K562 (cell line): ENCODE measurements at regions not wholly inside any gene's neighbourhood (a gene's known extent, or its start where the extent isn't known, plus 50 kb on each side); places are given as distances from the start of the nearest gene placed in this dataset.

Source experiments
- ATAC-seq: fragments of 200-7000 bp; cut with Tn5 transposase; 3 replicates; pipeline ENCODE4 v1.9.1; 2020; ENCODE audit warnings: moderate library complexity
- BruUV-seq: library from RNA; stranded (reverse); fragments of 400-500 nt; replicated peaks from 2 replicates; lab custom pipeline; 2021; lab: Mats Ljungman, UMichigan
- CTCF ChIA-PET: fragments of 300-600 bp; formaldehyde crosslinking; extraction: SDS; loops from one replicate; lab custom pipeline; 2021; ENCODE audit warnings: low intra/inter-chr PET ratio; lab: Yijun Ruan, JAX
- POLR2A ChIA-PET: fragments of 300-600, 350-650 bp; sonication (Branson Sonifier 250); formaldehyde crosslinking; extraction: SDS; loops from one replicate; lab custom pipeline; 2021; ENCODE audit warnings: antibody characterized with exemption, inconsistent platforms; lab: Yijun Ruan, JAX
- DNase-seq, 4 experiments: peaks; one replicate each; pipeline versions ENCODE4 v3.0.0 to v3.0.0-alpha.2; 2011 to 2018; ENCODE audit warnings: low spot score in 3 of 4, mixed read lengths in 3 of 4; ENCODE audit errors: extremely low read depth in 1 of 4
- FAIRE-seq: peaks from 2 replicates; lab custom pipeline; 2011; peaks lifted over from hg19 to GRCh38; lab: Jason Lieb, UNC
- H2AFZ ChIP-seq: 2 replicates; pipeline ENCODE4 v1.6.0; 2011; ENCODE audit warnings: low read depth, low read length, control low read depth, inconsistent platforms
- H3K27ac ChIP-seq: fragments of 200-600 bp; 3 replicates; pipeline ENCODE4 v1.8.0; 2011; ENCODE audit warnings: low read depth, mild to moderate bottlenecking, control low read depth, inconsistent platforms, low read length, moderate library complexity, mixed read lengths; ENCODE audit errors: extremely low read depth
- H3K27me3 ChIP-seq, 2 experiments: fragments of 300-600 bp in 1 of 2; 2 replicates in 1 of 2; 3 replicates in 1 of 2; pipeline versions ENCODE4 v1.6.0 to v1.8.0; 2011; ENCODE audit warnings: inconsistent platforms in 2 of 2, low read length in 2 of 2, mild to moderate bottlenecking in 1 of 2, mixed read lengths in 1 of 2, moderate library complexity in 1 of 2; ENCODE audit not compliant: control insufficient read depth in 2 of 2, insufficient read depth in 2 of 2
- H3K36me3 ChIP-seq: fragments of 300-600 bp; 3 replicates; pipeline ENCODE4 v1.8.0; 2011; ENCODE audit warnings: mild to moderate bottlenecking, low read length, inconsistent platforms; ENCODE audit not compliant: control insufficient read depth, insufficient read depth
- H3K4me1 ChIP-seq, 2 experiments: fragments of 200-600 bp in 1 of 2; replicated peaks in 1 of 2; 2 replicates in 1 of 2; 3 replicates in 1 of 2; pipeline versions ENCODE4 v1.5.1 to v1.8.0; 2011; ENCODE audit warnings: inconsistent platforms in 2 of 2, low read length in 2 of 2, mild to moderate bottlenecking in 1 of 2, mixed read lengths in 1 of 2, moderate library complexity in 1 of 2; ENCODE audit not compliant: control insufficient read depth in 2 of 2, insufficient read depth in 2 of 2
- H3K4me2 ChIP-seq: 2 replicates; pipeline ENCODE4 v1.6.1; 2011; ENCODE audit warnings: low read length, control low read depth, inconsistent platforms, mixed read lengths; ENCODE audit not compliant: insufficient read depth
- H3K4me3 ChIP-seq: fragments of 200-600 bp; sonication (generic), shearing (Covaris generic); 2 replicates; pipeline ENCODE4 v1.5.1; 2016; ENCODE audit warnings: control low read depth, inconsistent platforms
- H3K79me2 ChIP-seq: fragments of 200-600 bp; 3 replicates; pipeline ENCODE4 v1.8.0; 2011; ENCODE audit warnings: low read length, inconsistent platforms; ENCODE audit not compliant: control insufficient read depth, insufficient read depth
- H3K9ac ChIP-seq, 2 experiments: 2 replicates each; pipeline versions ENCODE4 v1.6.0 to v1.6.1; 2011; ENCODE audit warnings: low read depth in 2 of 2, low read length in 2 of 2, control low read depth in 1 of 2, inconsistent platforms in 1 of 2, mild to moderate bottlenecking in 1 of 2, mixed read lengths in 1 of 2; ENCODE audit not compliant: insufficient read depth in 1 of 2
- H3K9me1 ChIP-seq: one replicate; pipeline ENCODE4 v1.6.0; 2011; ENCODE audit warnings: inconsistent platforms, mild to moderate bottlenecking, low read length, moderate library complexity; ENCODE audit not compliant: control insufficient read depth, insufficient read depth
- H3K9me3 ChIP-seq: replicated peaks from 2 replicates; pipeline ENCODE4 v1.5.1; 2011; ENCODE audit warnings: low read depth, low read length, inconsistent platforms; ENCODE audit not compliant: control insufficient read depth, insufficient read depth
- H4K20me1 ChIP-seq: replicated peaks from 2 replicates; pipeline ENCODE4 v1.6.1; 2011; ENCODE audit warnings: low read length, inconsistent platforms, mixed read lengths; ENCODE audit not compliant: control insufficient read depth, insufficient read depth
- BCL6 ChIP-seq: fragments of 250-450 bp; sonication (Bioruptor Pico); IDR thresholded peaks from 2 replicates; pipeline ENCODE4 v1.4.0; 2020
- BRF2 ChIP-seq: IDR thresholded peaks from 3 replicates; pipeline ENCODE4 v1.6.1; 2011; ENCODE audit warnings: borderline replicate concordance, mild to moderate bottlenecking; ENCODE audit not compliant: insufficient read length, insufficient read depth
- DNMT1 ChIP-seq: fragments of 450-650 bp; IDR thresholded peaks from 2 replicates; pipeline ENCODE4 v1.6.1; 2016; ENCODE audit warnings: antibody characterized with exemption, mild to moderate bottlenecking
- FOXP1 ChIP-seq: sonication (generic); formaldehyde crosslinking; IDR thresholded peaks from 2 replicates; pipeline ENCODE4 v1.8.0; 2022; ENCODE audit warnings: mild to moderate bottlenecking, missing genetic modification reagents
- GABPB2 ChIP-seq: fragments of 250-450 bp; sonication (Bioruptor Pico); conservative IDR thresholded peaks from 2 replicates; pipeline ENCODE4 v1.5.1; 2021; ENCODE audit warnings: mild to moderate bottlenecking
- HOMEZ ChIP-seq: fragments of 250-450 bp; sonication (Bioruptor Pico); IDR thresholded peaks from 2 replicates; pipeline ENCODE4 v1.4.0; 2020; ENCODE audit warnings: mild to moderate bottlenecking, moderate library complexity
- MEIS2 ChIP-seq: fragments of 450-650 bp; IDR thresholded peaks from 2 replicates; pipeline ENCODE4 v1.6.1; 2014; ENCODE audit warnings: mild to moderate bottlenecking; ENCODE audit not compliant: partially characterized antibody
- SRSF1 ChIP-seq: fragments of 200-400 bp; formaldehyde crosslinking; IDR thresholded peaks from 2 replicates; pipeline ENCODE4 v1.6.1; 2017; ENCODE audit warnings: mild to moderate bottlenecking, low read depth, low read length, moderate library complexity
- WHSC1 ChIP-seq: IDR thresholded peaks from one replicate; pipeline ENCODE4 v1.6.1; 2012; ENCODE audit warnings: low read length, control low read depth, inconsistent platforms
- XRCC3 ChIP-seq: fragments of 450-650 bp; IDR thresholded peaks from 2 replicates; pipeline ENCODE4 v1.6.1; 2017; ENCODE audit warnings: mild to moderate bottlenecking, moderate library complexity
- ZBTB12 ChIP-seq: fragments of 250-450 bp; sonication (Bioruptor Pico); IDR thresholded peaks from 2 replicates; pipeline ENCODE4 v1.4.0; 2020
- WGBS: fragments of 100-300 bp; shearing (Covaris generic); methylation state at CpG from one replicate; pipeline ENCODE4 v1.1.6; 2016; ENCODE audit warnings: low coverage, mixed read lengths; ENCODE audit not compliant: insufficient coverage; ENCODE audit errors: missing lambda C conversion rate; 5-methylcytosine and 5-hydroxymethylcytosine counted together
- in situ Hi-C: fragments of 300-500 bp; cut with MboI; formaldehyde crosslinking; loops from 4 replicates; pipeline ENCODE4 v1.15.0; 2018; ENCODE audit warnings: inconsistent platforms, mixed read lengths
- intact Hi-C: fragments of 100-400 bp; cut with micrococcal nuclease; formaldehyde crosslinking; loops from 2 replicates; pipeline ENCODE4 v1.14.2; 2022

- in situ Hi-C loops (no loop called here), intact Hi-C loops (no loop called here)
- no peaks in the 10 kb centered on the region for H3K36me3 ChIP-seq
- ATAC-seq (no peak), DNase-seq (no peak), FAIRE-seq (no peak)
- ChIA-PET CTCF (no interaction called here), POLR2A (interaction anchor here (0.5 to 1.7 kb wide), 2 partner anchors 9 to 79 kb away, joined by 3 read pairs; no protein-coding TSS in a partner anchor)
- H3K4me1 ChIP-seq: no peaks in the 10 kb centered on the region
- no TSS peak for BruUV-seq
- no peaks in the 10 kb centered on the region for H4K20me1 ChIP-seq
- no peaks in the 10 kb centered on the region for H3K9me1 ChIP-seq
- no peak overlapping the region for H3K4me3 ChIP-seq
- TF ChIP-seq ZBTB12 (CRISPR knock-in tag) (no peak), BCL6 (no peak), SRSF1 (no peak), HOMEZ (CRISPR knock-in tag) (no peak), FOXP1 (CRISPR knock-in tag) (no peak), WHSC1 (no peak), GABPB2 (CRISPR knock-in tag) (no peak), DNMT1 (no peak), MEIS2 (no peak), BRF2 (no peak), XRCC3 (no peak)
- no peaks in the 10 kb centered on the region for H3K79me2 ChIP-seq
- H3K27me3 ChIP-seq: peaks cover 4 to 10% of the 10 kb centered on the region in 2 experiments; a peak in 4 of 5 replicates
- H3K4me2 ChIP-seq: no peak overlapping the region
- WGBS: 6% methylated on average over 3 of the region's 3 CpGs
- no peaks in the 10 kb centered on the region for H3K9me3 ChIP-seq
- H3K9ac ChIP-seq: no peak overlapping the region
- no peak overlapping the region for H2AFZ ChIP-seq
- H3K27ac ChIP-seq: no peak overlapping the region
Measured at GRCh38 chr7:25870574-25870973, 281.4 kb upstream of the NFE2L3 start.
